Esophagus squamous epithelium (tissue), 5 donors: ENCODE measurements at regions not wholly inside any gene's neighbourhood (a gene's known extent, or its start where the extent isn't known, plus 50 kb on each side); places are given as distances from the start of the nearest gene placed in this dataset.

Experiments
- DNase-seq: peaks from one replicate; lab custom pipeline; 2025; lab: John Stamatoyannopoulos, UW
- H3K27ac ChIP-seq, 4 donors: fragments of 200-600 bp; sonication (generic); one replicate each; pipeline ENCODE4 v1.5.1; 2016 to 2019; ENCODE audit warnings: mild to moderate bottlenecking in 1 of 4
- H3K27me3 ChIP-seq, 4 donors: fragments of 200-600 bp; sonication (generic); 1 replicate in 3 of 4; 2 replicates in 1 of 4; pipeline versions ENCODE4 v1.5.1 to v1.6.0; 2017 to 2021; ENCODE audit warnings: antibody characterized with exemption in 1 of 4
- H3K36me3 ChIP-seq, 3 donors: fragments of 200-600 bp; sonication (generic); one replicate each; pipeline ENCODE4 v1.5.1; 2016 to 2019
- H3K4me1 ChIP-seq, 3 donors: fragments of 200-600 bp; sonication (generic); one replicate each; pipeline ENCODE4 v1.5.1; 2017 to 2019
- H3K4me3 ChIP-seq, 4 donors: fragments of 200-600 bp; sonication (generic); 1 replicate in 3 of 4; 2 replicates in 1 of 4; pipeline ENCODE4 v1.5.1; 2016 to 2019; ENCODE audit warnings: mild to moderate bottlenecking in 2 of 4, moderate library complexity in 1 of 4
- H3K9me3 ChIP-seq, 3 donors: fragments of 200-600 bp; sonication (generic); one replicate each; pipeline ENCODE4 v1.5.1; 2016 to 2019
- CTCF ChIP-seq, 6 experiments: fragments of 450-650 bp in 4 of 6; fragments of 200-600 bp in 2 of 6; sonication (generic) in 2 of 6; IDR thresholded peaks; one replicate each; pipeline ENCODE4 v1.5.1; 2016 to 2019; ENCODE audit warnings: antibody characterized with exemption in 6 of 6, mild to moderate bottlenecking in 4 of 6, moderate library complexity in 4 of 6
- POLR2A ChIP-seq, 4 donors: fragments of 450-650 bp; IDR thresholded peaks; one replicate each; pipeline ENCODE4 v1.6.1; 2017; ENCODE audit warnings: antibody characterized with exemption in 4 of 4, mild to moderate bottlenecking in 4 of 4, moderate library complexity in 3 of 4
- WGBS, 2 donors: methylation state at CpG; one replicate each; pipeline ENCODE4 v1.1.5; 2018; 5-methylcytosine and 5-hydroxymethylcytosine counted together
- intact Hi-C: fragments of 100-400 bp; cut with DNase I; formaldehyde crosslinking; loops from one replicate; pipeline ENCODE4 v1.15.0; 2022
- donor health status: DM: yes; HTN: yes; CAD: no.

GRCh38 chr18:51647942-51648341 lies 450.5 kb upstream of the MEX3C start:
- no peak overlapping the region for H3K4me3 ChIP-seq
- intact Hi-C loops, result no loop called here
- no peak for DNase-seq
- TF ChIP-seq POLR2A (IDR thresholded peaks at IDR 0.05) (no peak), CTCF (IDR thresholded peaks at IDR 0.05) (no peak)
- H3K27ac ChIP-seq, result no peak overlapping the region
- WGBS, 2 donors, result 41 to 69% methylated on average over 2 of the region's 2 CpGs
- no peaks in the 10 kb centered on the region for H3K36me3 ChIP-seq
- no peaks in the 10 kb centered on the region for H3K9me3 ChIP-seq
- no peaks in the 10 kb centered on the region for H3K4me1 ChIP-seq
- no peaks in the 10 kb centered on the region for H3K27me3 ChIP-seq

GRCh38 chr18:51649796-51650195 lies 452.3 kb upstream of the MEX3C start:
- intact Hi-C loops, result no loop called here
- Histone ChIP-seq H3K9me3 (no peaks in the 10 kb centered on the region), H3K4me1 (no peaks in the 10 kb centered on the region), H3K27me3 (peaks cover 0 to 7% (median 0%) of the 10 kb centered on the region in 4 donors), H3K4me3 (no peak overlapping the region), H3K36me3 (no peaks in the 10 kb centered on the region), H3K27ac (no peak overlapping the region)
- no peak for DNase-seq
- TF ChIP-seq CTCF (IDR thresholded peaks at IDR 0.05), result no peak
- no peak for TF ChIP-seq POLR2A (IDR thresholded peaks at IDR 0.05)
- WGBS, 2 donors, result 79 to 89% methylated on average over 1 of the region's 1 CpG

GRCh38 chr18:51651761-51652160 lies 454.3 kb upstream of the MEX3C start:
- H3K4me1 ChIP-seq, result no peaks in the 10 kb centered on the region
- H3K36me3 ChIP-seq, result no peaks in the 10 kb centered on the region
- H3K27me3 ChIP-seq, result peaks cover 0 to 10% (median 0%) of the 10 kb centered on the region in 4 donors
- TF ChIP-seq CTCF (IDR thresholded peaks at IDR 0.05), result no peak
- no peak for TF ChIP-seq POLR2A (IDR thresholded peaks at IDR 0.05)
- no peak overlapping the region for H3K4me3 ChIP-seq
- no peak overlapping the region for H3K27ac ChIP-seq
- no peak for DNase-seq
- intact Hi-C loops, result no loop called here
- no peaks in the 10 kb centered on the region for H3K9me3 ChIP-seq
- 45 to 49% methylated on average over 2 of the region's 2 CpGs for WGBS, 2 donors

- intact Hi-C loops, result no loop called here
- no peaks in the 10 kb centered on the region for H3K4me1 ChIP-seq
- WGBS, 2 donors, result 65 to 71% methylated on average over 3 of the region's 3 CpGs
Observed at GRCh38 chr18:51653507-51654213, 456.2 kb upstream of the MEX3C start.

More at GRCh38 chr18:51653507-51654213, 456.2 kb upstream of the MEX3C start:
- Histone ChIP-seq H3K27ac (no peak overlapping the region), H3K9me3 (no peaks in the 10 kb centered on the region), H3K36me3 (no peaks in the 10 kb centered on the region), H3K27me3 (peaks cover 0 to 10% (median 0%) of the 10 kb centered on the region in 4 donors), H3K4me3 (no peak overlapping the region)
- no peak for TF ChIP-seq CTCF (IDR thresholded peaks at IDR 0.05)
- DNase-seq, result no peak
